GM21526 (cell line): ENCODE measurements at regions not wholly inside any gene's neighbourhood (a gene's known extent, or its start where the extent isn't known, plus 50 kb on each side); places are given as distances from the start of the nearest gene placed in this dataset.
"Not testable (repeated sequence)": the region's sequence is repeated elsewhere in the genome, so short reads cannot be mapped to it uniquely, and the experiment has no call there.

Source experiments
- ATAC-seq: cut with Tn5 transposase; IDR thresholded peaks from one replicate; pipeline ENCODE4 v1.9.1; 2021; ENCODE audit warnings: moderate library complexity; ENCODE audit not compliant: unreplicated experiment, low FRiP score

DNA sequence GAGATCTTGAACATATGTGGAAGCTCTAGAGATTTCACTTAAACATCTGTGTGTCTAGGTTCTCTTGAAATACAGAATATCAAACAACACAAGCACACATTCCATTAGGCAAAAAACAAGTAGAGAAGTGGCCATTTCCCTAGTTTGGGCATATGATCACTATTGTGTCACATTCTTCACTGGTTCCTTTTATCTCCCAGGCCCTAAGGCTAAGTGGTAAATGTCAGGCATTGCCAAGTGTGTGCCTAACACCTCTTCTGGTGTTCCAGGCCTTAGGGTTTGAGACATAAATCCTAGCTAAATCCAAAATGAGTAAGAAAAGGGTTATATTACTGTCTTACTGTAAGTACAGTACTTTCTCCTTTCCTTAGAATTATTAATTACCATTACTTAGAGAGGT lies 880.1 kb downstream of the PDCD6IP start:
- no peak for ATAC-seq

- not testable (repeated sequence) for ATAC-seq
Measured at GRCh38 chr3:34679055-34679454, 880.6 kb downstream of the PDCD6IP start.

GRCh38 chr3:34683851-34684250 lies 885.4 kb downstream of the PDCD6IP start:
- peak; percentile 69 for ATAC-seq

- ATAC-seq = no peak
Measured at GRCh38 chr3:34686541-34686940, 888.1 kb downstream of the PDCD6IP start.

- no peak for ATAC-seq
Measured at GRCh38 chr3:34687671-34688070, 889.2 kb downstream of the PDCD6IP start.

DNA sequence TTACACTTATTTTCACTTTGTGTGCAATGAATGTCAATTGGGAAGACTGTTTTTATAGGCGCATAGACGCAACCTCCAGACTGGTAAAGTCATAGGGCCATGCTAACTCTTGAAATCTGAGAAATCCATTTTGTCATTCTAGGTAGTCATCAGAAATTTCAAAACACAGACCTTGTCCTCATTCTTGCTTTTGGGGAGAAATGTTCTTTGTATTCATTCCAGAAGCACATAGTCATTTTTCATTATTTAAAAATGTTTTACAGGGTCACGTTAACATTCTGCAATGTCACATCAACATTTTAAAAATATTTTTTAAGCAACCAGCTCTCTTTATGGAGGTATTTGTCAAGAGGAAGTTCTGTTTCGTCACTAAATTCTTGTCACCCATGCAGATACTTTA lies 898.4 kb downstream of the PDCD6IP start:
- no peak for ATAC-seq

DNA sequence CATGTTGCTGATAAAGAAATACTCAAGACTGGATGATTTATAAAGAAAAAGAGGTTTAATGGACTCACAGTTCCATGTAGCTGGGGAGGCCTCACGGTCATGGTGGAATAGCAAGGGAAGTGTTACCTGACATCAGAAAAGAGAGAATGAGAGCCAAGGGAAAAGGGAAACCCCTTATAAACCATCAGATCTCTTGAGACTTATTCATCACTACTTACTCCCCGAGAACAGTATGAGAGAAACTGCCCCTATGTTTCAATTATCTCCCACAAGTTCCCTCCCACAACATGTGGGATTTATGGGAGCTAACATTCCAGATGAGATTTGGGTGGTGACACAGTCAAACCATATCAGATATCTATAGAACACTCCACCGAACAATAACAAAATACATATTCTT lies 904.6 kb downstream of the PDCD6IP start:
- no peak for ATAC-seq

- ATAC-seq = no peak
Measured at GRCh38 chr3:34724916-34725499, 914.3 kb upstream of the ARPP21 start.

DNA sequence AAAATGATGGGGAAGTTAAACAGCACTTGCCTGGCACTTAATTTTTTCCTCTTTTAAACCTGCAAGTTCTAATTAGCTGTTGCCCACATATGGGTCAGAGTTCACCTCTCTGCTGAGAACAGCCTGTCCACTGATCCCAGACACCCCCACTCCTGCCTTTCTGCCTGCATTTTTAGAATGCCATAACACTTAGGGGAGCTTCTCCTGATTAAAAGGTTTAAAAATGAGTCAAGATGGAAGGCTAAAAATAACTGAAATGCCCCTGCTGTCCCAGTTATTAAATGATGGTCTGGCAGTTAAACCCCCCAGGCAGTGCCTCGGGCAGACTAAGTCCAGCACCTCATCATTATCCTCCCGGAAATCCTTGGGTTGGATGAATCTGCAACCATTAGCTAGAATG lies 913.6 kb upstream of the ARPP21 start:
- ATAC-seq = no peak

DNA sequence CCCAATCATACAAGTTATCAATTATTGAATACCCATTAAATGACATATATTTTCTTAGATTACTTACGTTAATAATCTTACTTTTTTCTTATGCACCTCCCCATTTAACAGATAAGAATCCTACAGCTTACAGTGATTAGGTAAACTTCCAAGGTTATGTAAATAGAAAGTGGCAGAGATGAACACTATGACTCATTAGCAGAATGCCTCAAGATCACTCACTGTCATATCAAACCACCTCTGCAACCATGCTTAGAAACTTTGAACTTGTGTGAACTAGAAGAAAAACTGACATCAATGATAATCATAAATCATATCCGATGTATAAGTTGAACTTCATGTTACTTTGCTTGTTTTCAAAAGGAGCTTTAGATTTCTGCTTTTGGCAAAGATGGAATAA lies 911.6 kb upstream of the ARPP21 start:
- no peak for ATAC-seq

GRCh38 chr3:34742151-34742550 lies 897.2 kb upstream of the ARPP21 start:
- no peak for ATAC-seq

DNA sequence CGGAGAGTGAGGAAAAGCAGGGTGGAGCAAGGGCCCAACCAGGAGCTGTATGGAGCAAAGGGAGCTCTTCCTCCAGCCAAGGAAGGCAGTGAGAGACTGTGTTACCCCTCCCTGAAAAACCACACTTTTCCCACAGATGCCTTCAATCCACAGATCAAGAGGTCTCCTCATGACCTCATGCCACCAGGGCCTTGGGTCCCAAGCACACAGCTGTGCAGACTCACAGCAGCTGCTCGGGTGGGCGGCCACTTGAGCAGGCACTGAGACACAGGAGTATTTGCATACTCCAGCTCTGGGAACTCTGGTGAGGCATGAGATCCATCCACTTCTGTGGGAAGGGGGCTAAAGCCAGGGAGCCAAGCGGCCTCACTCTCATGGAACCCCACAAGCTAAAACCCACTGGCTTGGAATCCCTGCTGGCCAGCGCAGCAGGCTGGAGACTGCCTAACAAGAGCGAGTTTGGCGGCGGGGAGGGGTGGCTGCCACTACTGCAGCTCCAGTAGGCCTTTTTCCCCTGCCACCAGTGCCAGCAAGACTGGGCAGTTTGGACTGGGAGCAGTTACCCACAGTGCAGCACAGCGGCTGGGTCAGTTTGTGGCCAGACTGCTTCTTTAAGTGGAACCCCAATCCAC lies 880.6 kb upstream of the ARPP21 start:
- no peak for ATAC-seq

- no peak for ATAC-seq
Measured at GRCh38 chr3:34777386-34777785, 861.9 kb upstream of the ARPP21 start.

DNA sequence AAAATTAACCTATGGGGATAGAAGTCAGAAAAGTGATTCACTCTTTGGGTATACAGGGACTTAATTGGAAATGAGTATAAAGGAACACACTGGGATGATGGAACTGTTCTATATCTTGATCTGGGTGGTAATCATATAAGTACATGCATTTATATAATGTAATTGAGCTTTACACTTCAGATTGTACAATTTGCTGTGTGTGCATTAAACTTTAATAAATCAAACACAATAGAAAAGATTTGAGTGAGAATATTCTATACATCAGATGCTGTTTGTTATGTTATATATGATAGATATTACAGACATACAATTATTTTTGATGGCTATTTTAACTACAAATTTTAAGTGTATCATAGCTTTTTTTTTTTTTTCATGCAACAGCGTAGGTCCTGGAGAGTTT lies 860.2 kb upstream of the ARPP21 start:
- ATAC-seq = no peak

DNA sequence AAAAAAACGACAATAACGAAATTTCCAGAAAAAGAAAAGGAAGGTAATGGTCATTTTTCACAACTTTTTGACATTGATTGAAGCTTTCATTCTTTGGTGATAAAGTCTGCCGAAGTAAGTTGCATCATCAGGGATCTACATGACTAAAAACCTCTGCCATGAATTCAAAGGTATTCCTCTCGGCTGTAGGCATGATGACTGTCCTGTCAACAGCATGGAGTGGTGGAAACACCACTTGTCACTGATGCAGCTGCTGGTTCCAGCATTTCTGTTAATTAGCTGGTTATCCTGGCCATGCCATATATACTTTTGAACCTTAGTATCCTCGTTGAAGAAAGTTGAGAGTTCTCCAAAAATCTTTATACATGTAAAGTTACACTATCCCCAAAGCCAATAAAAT lies 859.0 kb upstream of the ARPP21 start:
- ATAC-seq = no peak

DNA sequence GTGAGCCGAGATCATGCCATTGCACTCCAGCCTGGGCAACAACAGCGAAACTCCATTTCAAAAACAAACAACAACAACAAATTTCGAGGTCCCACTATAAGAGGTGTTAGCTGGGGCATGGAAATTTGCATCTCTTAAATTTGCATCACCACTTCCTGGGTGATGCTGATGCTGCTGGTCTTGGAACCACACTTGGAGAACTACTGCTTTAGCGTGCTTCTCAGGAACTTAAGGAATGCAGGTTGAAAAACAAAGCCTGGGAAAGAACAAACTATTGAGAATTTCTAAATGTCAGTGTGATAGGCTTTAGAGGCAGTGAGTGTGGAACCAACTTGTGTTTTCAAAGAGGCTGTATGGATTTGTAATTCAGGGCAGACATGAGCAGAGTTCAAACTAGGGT lies 858.4 kb upstream of the ARPP21 start:
- ATAC-seq = no peak

DNA sequence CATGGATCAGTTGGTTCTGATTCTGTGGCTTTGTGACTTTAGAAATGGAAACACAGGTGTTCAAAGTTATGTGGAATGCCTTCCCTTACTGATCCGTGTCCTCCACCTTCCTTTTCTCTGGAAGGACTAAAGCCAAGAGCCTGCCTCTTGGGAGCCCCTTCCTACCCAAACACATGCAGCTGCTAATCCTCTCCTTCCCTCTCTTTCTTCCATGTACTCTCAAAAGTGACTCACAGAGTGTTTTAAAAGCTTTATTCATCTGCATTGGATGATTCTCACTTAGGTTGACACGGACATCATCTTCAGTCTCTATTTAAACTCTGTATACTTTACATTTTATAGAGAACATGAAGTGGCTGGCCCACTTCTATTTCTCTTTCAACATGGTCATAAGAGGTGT lies 856.5 kb upstream of the ARPP21 start:
- no peak for ATAC-seq

DNA sequence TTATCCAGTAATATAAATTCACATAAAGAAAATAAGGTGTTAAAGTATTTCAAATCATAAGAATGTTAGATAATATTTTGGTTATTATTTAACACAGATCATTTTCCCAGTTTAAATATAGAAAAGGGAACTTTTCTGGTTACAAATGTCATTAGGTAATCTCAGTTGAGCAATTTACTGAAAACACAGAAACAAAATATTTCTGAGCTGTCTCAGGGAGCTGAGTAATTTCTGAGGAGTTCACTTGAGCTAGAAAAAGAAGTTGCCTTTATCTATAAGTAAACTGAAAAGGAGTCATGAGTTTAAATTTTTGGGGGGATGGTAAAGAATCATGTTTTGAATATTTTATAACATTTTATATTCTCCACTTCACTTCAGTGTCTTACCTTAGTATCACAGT lies 855.4 kb upstream of the ARPP21 start:
- no peak for ATAC-seq

DNA sequence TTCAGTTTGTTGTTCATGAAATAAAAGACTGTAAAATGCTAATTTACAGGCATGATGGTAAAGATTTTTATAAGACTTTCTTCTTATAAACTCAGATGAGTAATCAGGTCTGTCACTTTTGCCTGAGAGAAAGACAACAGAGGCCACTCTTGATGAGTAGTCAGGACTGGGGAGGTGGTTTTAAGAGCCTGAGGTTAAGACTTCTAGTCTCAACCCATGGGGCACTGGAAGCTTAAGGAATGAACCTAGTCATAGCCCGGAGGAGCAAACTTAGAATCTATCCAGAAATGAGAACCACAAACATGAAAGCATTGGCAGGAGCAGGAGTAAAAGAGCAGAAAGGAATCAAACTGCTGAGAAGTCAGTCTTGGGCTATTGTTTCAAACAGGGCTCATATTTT lies 846.3 kb upstream of the ARPP21 start:
- no peak for ATAC-seq

GRCh38 chr3:34807611-34808010 lies 831.7 kb upstream of the ARPP21 start:
- ATAC-seq = no peak

- no peak for ATAC-seq
Measured at GRCh38 chr3:34808287-34808686, 831.0 kb upstream of the ARPP21 start.

DNA sequence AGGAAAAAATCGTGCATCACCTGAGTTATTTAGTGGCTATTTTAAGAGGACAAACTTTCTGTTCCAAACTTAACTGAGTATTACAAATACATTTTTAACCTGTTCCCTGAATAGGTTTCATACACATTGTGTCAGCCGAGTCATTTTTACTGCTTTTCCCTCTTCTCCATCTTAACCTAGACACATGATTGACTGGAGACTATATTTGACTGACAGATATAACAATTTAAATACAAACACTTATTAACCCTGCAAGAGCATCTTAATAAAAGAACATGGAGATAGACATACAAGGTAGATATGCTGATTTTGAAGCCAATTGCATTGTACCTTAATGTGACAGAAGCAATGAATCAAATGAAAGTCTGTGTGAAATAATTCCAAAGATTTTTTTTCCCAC lies 810.5 kb upstream of the ARPP21 start:
- no peak for ATAC-seq
